NCI-H1417 treated with DMSO at 0.1 percent for 48 hours (cell line): ENCODE measurements at regions not wholly inside any gene's neighbourhood (a gene's known extent, or its start where the extent isn't known, plus 50 kb on each side); places are given as distances from the start of the nearest gene placed in this dataset.
"Not testable (repeated sequence)": the region's sequence is repeated elsewhere in the genome, so short reads cannot be mapped to it uniquely, and the experiment has no call there.

ENCODE experiments used
- DNase-seq: peaks from one replicate; lab custom pipeline; 2025; lab: John Stamatoyannopoulos, UW

DNA sequence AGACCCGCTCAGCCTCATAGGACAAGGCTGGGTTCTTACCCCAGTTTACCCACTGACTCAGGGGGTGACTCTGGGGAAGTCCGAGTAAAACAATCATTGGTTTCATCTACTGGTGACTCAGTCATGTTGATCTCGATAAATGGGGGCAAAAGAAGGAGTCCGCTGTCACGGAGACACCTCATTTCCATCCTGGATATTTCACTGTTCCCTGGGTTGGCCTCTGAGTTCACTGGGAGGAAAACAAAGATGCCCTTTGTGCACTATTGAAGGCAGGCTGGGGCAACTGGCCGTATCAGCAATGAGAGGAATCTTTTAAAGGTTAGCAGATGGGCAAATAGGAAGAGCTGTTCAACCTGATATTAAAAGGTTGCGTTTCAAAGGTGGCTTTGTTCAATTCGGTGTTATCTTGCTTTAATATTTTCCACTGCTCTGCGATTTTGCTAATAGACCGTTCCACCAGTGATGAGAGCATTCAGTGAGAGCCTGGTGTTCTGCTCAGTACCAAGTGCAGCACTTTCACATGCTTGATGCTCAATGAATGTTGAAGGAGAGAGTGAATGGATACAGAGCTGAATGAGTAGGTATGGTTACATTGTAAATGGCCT is 110.2 kb upstream of the EGFLAM start:
- no peak for DNase-seq

GRCh38 chr5:38143384-38143783 is 115.0 kb upstream of the EGFLAM start:
- DNase-seq: no peak

DNA sequence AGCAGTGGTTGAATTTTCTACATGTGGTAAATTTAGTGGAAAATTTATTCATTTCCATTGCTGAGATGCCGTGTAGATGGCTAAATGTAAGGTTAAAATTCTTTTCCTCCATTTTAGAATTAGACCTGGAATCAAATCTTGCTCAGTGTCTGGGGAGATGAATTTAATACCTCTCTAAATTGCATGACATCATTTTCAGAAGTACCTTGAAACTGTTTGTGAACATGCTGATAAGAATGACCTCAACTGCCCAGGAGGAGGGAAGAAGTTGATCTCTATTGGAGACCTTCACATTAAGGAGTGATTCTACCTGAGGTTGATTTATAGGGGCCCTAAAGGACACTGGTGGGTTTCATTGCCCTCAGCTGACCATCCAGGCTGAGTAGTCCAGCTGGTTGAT is 116.7 kb upstream of the EGFLAM start:
- no peak for DNase-seq

- DNase-seq: no peak
Observed at GRCh38 chr5:38138574-38138973, 119.8 kb upstream of the EGFLAM start.

- DNase-seq: no peak
Observed at GRCh38 chr5:38135486-38136039, 122.8 kb upstream of the EGFLAM start.

- no peak for DNase-seq
Observed at GRCh38 chr5:38134810-38135209, 123.5 kb upstream of the EGFLAM start.

GRCh38 chr5:38134294-38134693 is 124.1 kb upstream of the EGFLAM start:
- not testable (repeated sequence) for DNase-seq

- no peak for DNase-seq
Observed at GRCh38 chr5:38131686-38132085, 126.7 kb upstream of the EGFLAM start.

DNA sequence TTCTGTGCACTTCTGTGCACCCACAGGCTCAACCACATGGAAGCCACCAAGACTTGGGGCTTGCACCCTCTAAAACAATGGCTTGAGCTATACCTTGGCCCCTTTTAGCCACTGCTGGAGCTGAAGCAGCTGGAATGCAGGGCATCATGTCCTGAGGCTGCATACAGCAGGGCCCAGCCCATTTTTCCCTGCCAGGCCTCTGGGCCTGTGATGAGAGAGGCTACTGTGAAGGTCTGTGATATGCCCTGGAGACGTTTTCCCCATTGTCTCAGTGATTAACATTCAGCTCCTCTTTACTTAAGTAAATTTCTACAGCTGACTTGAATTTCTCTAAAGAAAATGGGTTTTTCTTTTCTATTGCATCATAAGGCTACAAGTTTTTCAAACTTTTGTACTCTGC is 134.0 kb upstream of the EGFLAM start:
- no peak for DNase-seq

DNA sequence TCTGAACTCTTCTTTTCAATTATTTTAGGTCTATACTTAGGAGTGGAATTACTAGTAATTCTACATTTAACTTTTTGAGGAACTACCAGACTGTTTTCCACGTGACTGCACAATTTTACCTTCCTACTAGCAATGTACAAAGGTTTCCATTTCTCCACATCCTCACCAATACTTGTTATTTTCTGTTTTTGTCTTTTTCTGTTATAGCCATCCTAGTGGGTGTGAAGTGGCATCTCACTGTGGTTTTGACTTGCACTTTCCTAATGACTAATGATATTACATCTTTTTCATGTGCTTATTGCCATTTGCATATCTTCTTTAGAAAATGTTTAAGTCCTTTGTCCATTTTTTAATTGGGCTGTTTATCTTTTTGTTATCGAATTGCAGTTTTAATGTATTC is 136.9 kb upstream of the EGFLAM start:
- no peak for DNase-seq

DNA sequence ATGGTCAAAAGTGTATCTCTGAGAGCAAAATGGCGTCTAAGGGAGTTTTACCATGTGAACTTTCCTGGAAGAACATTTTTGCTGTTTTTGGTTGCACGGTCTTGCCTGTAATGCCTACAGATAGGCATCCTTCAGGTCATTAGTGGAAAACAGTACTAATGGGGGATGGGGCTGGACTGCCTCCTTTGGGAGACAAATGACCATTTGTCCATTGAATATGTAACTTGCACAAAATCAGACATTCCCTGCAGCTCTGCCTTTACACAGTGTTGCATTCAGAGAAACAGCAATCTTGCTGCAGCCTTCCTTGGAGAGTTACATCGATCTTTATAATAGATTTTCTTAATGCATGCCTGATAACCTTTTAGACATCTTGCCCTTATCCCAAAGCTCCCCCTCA is 138.5 kb upstream of the EGFLAM start:
- no peak for DNase-seq

DNA sequence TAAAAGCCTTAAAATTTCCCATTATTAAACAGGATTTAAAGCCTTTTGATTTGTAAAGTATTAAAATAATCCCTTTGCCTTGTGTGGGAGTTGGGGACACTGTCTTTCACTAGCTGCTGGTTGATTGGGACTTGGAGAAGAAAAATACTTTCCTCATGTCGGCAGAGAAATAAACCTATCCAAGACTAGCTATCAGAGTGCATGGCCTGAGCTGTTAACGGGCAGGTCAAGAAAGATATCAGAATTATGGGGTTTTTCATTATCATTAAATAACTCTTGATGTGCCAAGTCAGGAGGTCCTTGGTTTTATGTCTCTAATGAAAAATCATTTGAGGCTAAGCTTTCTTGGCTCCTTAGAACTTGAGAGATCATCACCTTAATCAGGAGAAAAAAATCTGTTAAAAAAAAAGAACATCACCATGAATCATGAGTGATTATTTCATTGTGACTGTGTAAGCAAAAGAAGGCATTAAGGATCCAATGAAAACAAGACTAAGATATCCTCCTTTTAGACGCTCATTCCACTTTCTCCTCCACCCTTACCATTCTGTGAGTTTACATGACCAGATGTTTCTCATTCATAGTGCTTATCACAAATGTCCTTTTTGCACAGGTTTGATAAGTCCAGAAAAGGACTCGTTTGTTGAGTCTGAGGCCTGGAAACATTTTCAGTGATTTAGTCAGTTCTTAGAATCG is 140.4 kb upstream of the EGFLAM start:
- DNase-seq: no peak

GRCh38 chr5:38115318-38115827 is 143.0 kb upstream of the EGFLAM start:
- DNase-seq: no peak

GRCh38 chr5:38113880-38114279 is 144.5 kb upstream of the EGFLAM start:
- no peak for DNase-seq

- no peak for DNase-seq
Observed at GRCh38 chr5:38113456-38113855, 144.9 kb upstream of the EGFLAM start.

DNA sequence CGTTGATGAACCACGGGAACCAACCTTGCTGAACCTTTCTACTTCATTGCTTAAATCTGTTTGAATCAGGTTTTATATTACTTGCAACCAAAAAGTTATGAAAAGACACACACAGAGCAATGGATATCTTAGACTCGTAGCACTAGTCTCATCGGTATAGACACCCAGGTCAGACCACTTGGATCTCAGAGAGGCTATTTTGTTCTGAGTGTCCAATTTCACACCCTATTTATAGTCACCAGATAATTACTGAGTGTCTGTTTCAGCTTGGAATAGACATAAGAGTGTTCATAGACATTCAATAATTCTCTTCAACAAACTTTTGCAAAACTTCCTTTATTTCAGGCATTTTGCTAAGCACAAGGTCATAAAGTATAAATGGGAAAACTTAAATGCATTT is 145.4 kb upstream of the EGFLAM start:
- DNase-seq: no peak

DNA sequence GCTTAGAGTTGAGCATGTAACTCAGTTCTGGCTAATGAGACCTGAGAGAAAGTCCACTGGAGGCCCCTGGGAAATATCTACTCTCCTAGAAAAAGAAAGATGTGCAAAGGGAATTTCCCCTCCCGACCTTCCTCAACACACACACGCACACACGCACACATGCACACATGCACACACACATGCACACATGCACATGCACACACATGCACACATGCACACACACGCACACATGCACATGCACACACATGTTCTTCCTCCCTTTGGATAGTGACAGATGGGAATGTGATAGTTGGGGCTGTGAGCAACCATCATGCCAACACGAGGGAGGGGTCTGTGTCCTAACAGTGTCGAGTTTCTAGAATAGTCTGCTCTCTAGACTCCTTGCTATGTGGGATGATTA is 148.2 kb upstream of the EGFLAM start:
- no peak for DNase-seq

DNA sequence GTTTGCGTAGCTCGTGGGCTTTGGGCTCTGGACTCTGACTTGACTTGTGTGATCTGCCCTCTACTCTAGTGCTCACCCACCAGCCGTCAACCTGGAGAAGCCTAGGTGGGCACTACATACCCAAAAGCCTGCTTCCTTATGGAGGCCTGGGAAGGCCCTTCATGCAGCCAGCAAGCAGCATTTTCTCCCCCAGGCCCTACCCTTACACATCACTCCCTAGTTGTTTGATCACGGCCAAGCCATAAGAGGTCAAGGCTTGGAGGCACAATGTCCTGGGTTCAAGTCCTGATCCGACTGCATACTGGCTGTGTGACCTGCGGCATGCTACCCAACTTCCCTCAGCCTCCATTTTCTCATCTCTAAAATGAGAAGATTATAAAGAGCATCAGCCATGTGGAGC is 151.3 kb upstream of the EGFLAM start:
- DNase-seq: no peak

DNA sequence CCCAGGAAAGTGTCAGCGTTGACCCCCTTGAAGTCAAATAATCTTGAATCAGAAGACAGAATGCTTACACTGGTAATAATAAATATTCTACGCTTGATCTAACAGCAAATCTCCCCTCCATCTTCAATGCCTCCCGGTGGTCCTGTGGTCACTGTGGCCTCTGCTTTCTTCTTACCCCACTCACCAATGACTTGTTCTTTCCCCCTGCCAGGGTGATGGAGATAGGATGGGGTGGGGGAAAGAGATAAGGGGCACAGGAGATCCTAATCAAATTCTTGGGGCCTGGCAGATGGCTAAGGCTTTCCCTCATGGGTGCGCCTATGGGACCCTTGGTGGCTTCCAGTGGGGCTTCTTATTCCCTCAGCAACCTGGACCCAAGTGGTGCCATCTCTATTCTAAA is 152.6 kb upstream of the EGFLAM start:
- no peak for DNase-seq

GRCh38 chr5:38105231-38105570 is 153.2 kb upstream of the EGFLAM start:
- no peak for DNase-seq

DNA sequence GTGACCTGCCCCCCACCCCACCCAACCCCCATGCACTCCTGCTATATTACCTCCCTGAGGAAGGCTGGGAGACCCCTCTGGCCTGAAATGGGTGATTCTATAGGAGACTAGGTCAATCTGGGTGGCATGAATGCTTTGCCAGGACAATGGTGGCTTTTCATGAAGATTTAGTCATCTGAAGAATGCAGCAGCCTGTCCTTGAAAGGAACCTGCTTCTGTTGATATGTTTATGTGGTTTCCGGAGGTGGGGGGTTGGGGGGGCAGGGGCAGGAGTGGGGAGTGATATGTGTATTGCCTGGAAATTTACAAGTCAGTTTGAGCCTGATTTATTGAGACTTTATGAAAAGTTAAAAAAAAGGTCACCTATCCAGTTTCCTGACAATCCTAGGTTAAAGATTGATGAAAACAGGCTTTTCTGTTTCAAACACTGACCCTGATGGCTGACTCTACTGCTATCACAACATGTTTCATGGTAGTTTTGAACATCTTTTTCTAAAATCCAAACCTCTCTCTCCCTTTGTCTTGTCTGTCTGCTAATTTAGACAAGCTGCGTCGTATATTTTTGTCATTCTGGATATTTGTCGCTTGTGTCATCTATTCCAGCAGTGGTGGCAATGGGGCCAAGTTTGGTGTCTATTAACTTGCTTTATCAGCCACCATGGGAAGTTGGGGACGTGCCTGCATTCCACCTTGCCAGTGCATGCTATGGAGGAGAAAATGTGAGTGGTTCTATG is 153.7 kb upstream of the EGFLAM start:
- no peak for DNase-seq

DNA sequence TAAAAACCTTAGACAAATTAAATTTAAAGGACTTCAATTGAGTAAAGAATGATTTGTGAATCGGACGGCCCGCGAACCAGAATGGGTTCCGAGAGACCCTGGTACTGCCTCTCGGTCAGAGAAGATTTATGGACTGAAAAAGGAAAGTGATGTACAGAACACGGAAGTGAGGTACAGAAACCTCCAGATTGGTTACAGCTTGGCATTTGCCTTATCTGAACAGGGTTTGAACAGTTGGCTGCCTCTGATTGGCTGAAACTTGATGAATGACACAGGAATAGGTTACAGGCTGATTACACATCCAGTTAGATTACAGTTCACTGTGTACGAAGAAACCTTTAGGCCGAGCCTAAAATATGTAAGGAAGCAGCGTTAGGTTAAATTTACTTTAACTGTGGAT is 156.5 kb upstream of the EGFLAM start:
- no peak for DNase-seq
